ENCODE measurements at regions not wholly inside any gene's neighbourhood (a gene's known extent, or its start where the extent isn't known, plus 50 kb on each side); places are given as distances from the start of the nearest gene placed in this dataset.

- no peak for TF ChIP-seq CTCF (IDR thresholded peaks at IDR 0.05)
- TF ChIP-seq POLR2AphosphoS5 (IDR thresholded peaks at IDR 0.05; ENCODE audit: low read depth, low read length): no peak
These were observed 654.5 kb downstream of the CETN3 start for GRCh38 chr5:89755024-89755423.
